K562 (cell line): ENCODE measurements at regions not wholly inside any gene's neighbourhood (a gene's known extent, or its start where the extent isn't known, plus 50 kb on each side); places are given as distances from the start of the nearest gene placed in this dataset.

ENCODE experiments used
- ATAC-seq: fragments of 200-7000 bp; cut with Tn5 transposase; 3 replicates; pipeline ENCODE4 v1.9.1; 2020; ENCODE audit warnings: moderate library complexity
- BruUV-seq: library from RNA; stranded (reverse); fragments of 400-500 nt; replicated peaks from 2 replicates; lab custom pipeline; 2021; lab: Mats Ljungman, UMichigan
- CTCF ChIA-PET: fragments of 300-600 bp; formaldehyde crosslinking; extraction: SDS; loops from one replicate; lab custom pipeline; 2021; ENCODE audit warnings: low intra/inter-chr PET ratio; lab: Yijun Ruan, JAX
- POLR2A ChIA-PET: fragments of 300-600, 350-650 bp; sonication (Branson Sonifier 250); formaldehyde crosslinking; extraction: SDS; loops from one replicate; lab custom pipeline; 2021; ENCODE audit warnings: antibody characterized with exemption, inconsistent platforms; lab: Yijun Ruan, JAX
- DNase-seq, 4 experiments: peaks; one replicate each; pipeline versions ENCODE4 v3.0.0 to v3.0.0-alpha.2; 2011 to 2018; ENCODE audit warnings: low spot score in 3 of 4, mixed read lengths in 3 of 4; ENCODE audit errors: extremely low read depth in 1 of 4
- FAIRE-seq: peaks from 2 replicates; lab custom pipeline; 2011; peaks lifted over from hg19 to GRCh38; lab: Jason Lieb, UNC
- H2AFZ ChIP-seq: 2 replicates; pipeline ENCODE4 v1.6.0; 2011; ENCODE audit warnings: low read depth, low read length, control low read depth, inconsistent platforms
- H3K27ac ChIP-seq: fragments of 200-600 bp; 3 replicates; pipeline ENCODE4 v1.8.0; 2011; ENCODE audit warnings: low read depth, mild to moderate bottlenecking, control low read depth, inconsistent platforms, low read length, moderate library complexity, mixed read lengths; ENCODE audit errors: extremely low read depth
- H3K27me3 ChIP-seq, 2 experiments: fragments of 300-600 bp in 1 of 2; 2 replicates in 1 of 2; 3 replicates in 1 of 2; pipeline versions ENCODE4 v1.6.0 to v1.8.0; 2011; ENCODE audit warnings: inconsistent platforms in 2 of 2, low read length in 2 of 2, mild to moderate bottlenecking in 1 of 2, mixed read lengths in 1 of 2, moderate library complexity in 1 of 2; ENCODE audit not compliant: control insufficient read depth in 2 of 2, insufficient read depth in 2 of 2
- H3K36me3 ChIP-seq: fragments of 300-600 bp; 3 replicates; pipeline ENCODE4 v1.8.0; 2011; ENCODE audit warnings: mild to moderate bottlenecking, low read length, inconsistent platforms; ENCODE audit not compliant: control insufficient read depth, insufficient read depth
- H3K4me1 ChIP-seq, 2 experiments: fragments of 200-600 bp in 1 of 2; replicated peaks in 1 of 2; 2 replicates in 1 of 2; 3 replicates in 1 of 2; pipeline versions ENCODE4 v1.5.1 to v1.8.0; 2011; ENCODE audit warnings: inconsistent platforms in 2 of 2, low read length in 2 of 2, mild to moderate bottlenecking in 1 of 2, mixed read lengths in 1 of 2, moderate library complexity in 1 of 2; ENCODE audit not compliant: control insufficient read depth in 2 of 2, insufficient read depth in 2 of 2
- H3K4me2 ChIP-seq: 2 replicates; pipeline ENCODE4 v1.6.1; 2011; ENCODE audit warnings: low read length, control low read depth, inconsistent platforms, mixed read lengths; ENCODE audit not compliant: insufficient read depth
- H3K4me3 ChIP-seq: fragments of 200-600 bp; sonication (generic), shearing (Covaris generic); 2 replicates; pipeline ENCODE4 v1.5.1; 2016; ENCODE audit warnings: control low read depth, inconsistent platforms
- H3K79me2 ChIP-seq: fragments of 200-600 bp; 3 replicates; pipeline ENCODE4 v1.8.0; 2011; ENCODE audit warnings: low read length, inconsistent platforms; ENCODE audit not compliant: control insufficient read depth, insufficient read depth
- H3K9ac ChIP-seq, 2 experiments: 2 replicates each; pipeline versions ENCODE4 v1.6.0 to v1.6.1; 2011; ENCODE audit warnings: low read depth in 2 of 2, low read length in 2 of 2, control low read depth in 1 of 2, inconsistent platforms in 1 of 2, mild to moderate bottlenecking in 1 of 2, mixed read lengths in 1 of 2; ENCODE audit not compliant: insufficient read depth in 1 of 2
- H3K9me1 ChIP-seq: one replicate; pipeline ENCODE4 v1.6.0; 2011; ENCODE audit warnings: inconsistent platforms, mild to moderate bottlenecking, low read length, moderate library complexity; ENCODE audit not compliant: control insufficient read depth, insufficient read depth
- H3K9me3 ChIP-seq: replicated peaks from 2 replicates; pipeline ENCODE4 v1.5.1; 2011; ENCODE audit warnings: low read depth, low read length, inconsistent platforms; ENCODE audit not compliant: control insufficient read depth, insufficient read depth
- H4K20me1 ChIP-seq: replicated peaks from 2 replicates; pipeline ENCODE4 v1.6.1; 2011; ENCODE audit warnings: low read length, inconsistent platforms, mixed read lengths; ENCODE audit not compliant: control insufficient read depth, insufficient read depth
- ATF7 ChIP-seq: fragments of 450-650 bp; IDR thresholded peaks from 2 replicates; pipeline ENCODE4 v1.7.1; 2014; ENCODE audit warnings: mild to moderate bottlenecking, moderate library complexity
- ETV6 ChIP-seq, 3 experiments: fragments of 150-350 bp in 1 of 3; sonication (generic) in 1 of 3; formaldehyde crosslinking in 1 of 3; IDR thresholded peaks; 2 replicates each; pipeline versions ENCODE4 v1.6.1 to v1.8.0; 2014 to 2022; ENCODE audit warnings: borderline replicate concordance in 2 of 3, low read depth in 2 of 3, antibody characterized with exemption in 1 of 3, low read length in 1 of 3, mild to moderate bottlenecking in 1 of 3, missing genetic modification reagents in 1 of 3
- FIP1L1 ChIP-seq: fragments of 200-400 bp; formaldehyde crosslinking; IDR thresholded peaks from 2 replicates; pipeline ENCODE4 v1.6.1; 2018; ENCODE audit warnings: mild to moderate bottlenecking, low read depth, low read length; ENCODE audit not compliant: poor library complexity, severe bottlenecking
- KLF10 ChIP-seq: fragments of 250-450 bp; sonication (Bioruptor Pico); IDR thresholded peaks from 2 replicates; pipeline ENCODE4 v1.6.1; 2021; ENCODE audit warnings: matching md5 sums
- MAZ ChIP-seq, 2 experiments: fragments of 450-650 bp in 1 of 2; sonication (generic) in 1 of 2; formaldehyde crosslinking; IDR thresholded peaks in 1 of 2; conservative IDR thresholded peaks in 1 of 2; 2 replicates each; pipeline versions ENCODE4 v1.4.0 to v1.5.0; 2020; ENCODE audit warnings: mild to moderate bottlenecking in 1 of 2, missing genetic modification reagents in 1 of 2
- MTA3 ChIP-seq: fragments of 450-650 bp; formaldehyde crosslinking; IDR thresholded peaks from 2 replicates; pipeline ENCODE4 v1.6.1; 2017; ENCODE audit warnings: mild to moderate bottlenecking, borderline replicate concordance
- NFE2 ChIP-seq: IDR thresholded peaks from 2 replicates; pipeline ENCODE4 v1.6.1; 2014; ENCODE audit warnings: antibody characterized with exemption, low read depth
- POLR3G ChIP-seq: IDR thresholded peaks from 2 replicates; pipeline ENCODE4 v1.6.1; 2011; ENCODE audit not compliant: insufficient read length, insufficient replicate concordance; ENCODE audit errors: extremely low read depth
- ZNF134 ChIP-seq: fragments of 250-450 bp; sonication (Bioruptor Pico); conservative IDR thresholded peaks from 2 replicates; pipeline ENCODE4 v1.4.0; 2020
- ZNF444 ChIP-seq: fragments of 250-450 bp; sonication (Bioruptor Pico); IDR thresholded peaks from 2 replicates; pipeline ENCODE4 v1.4.0; 2020; ENCODE audit warnings: mild to moderate bottlenecking, moderate library complexity
- ZNF695 ChIP-seq: fragments of 450-650 bp; formaldehyde crosslinking; IDR thresholded peaks from 2 replicates; pipeline ENCODE4 v1.4.0; 2020; ENCODE audit warnings: mild to moderate bottlenecking, moderate library complexity
- ZNF75A ChIP-seq: fragments of 450-650 bp; formaldehyde crosslinking; IDR thresholded peaks from 2 replicates; pipeline ENCODE4 v1.4.0; 2020; ENCODE audit warnings: mild to moderate bottlenecking
- ZNF778 ChIP-seq: fragments of 450-650 bp; formaldehyde crosslinking; IDR thresholded peaks from 2 replicates; pipeline ENCODE4 v1.4.0; 2020; ENCODE audit warnings: mild to moderate bottlenecking, moderate library complexity
- WGBS: fragments of 100-300 bp; shearing (Covaris generic); methylation state at CpG from one replicate; pipeline ENCODE4 v1.1.6; 2016; ENCODE audit warnings: low coverage, mixed read lengths; ENCODE audit not compliant: insufficient coverage; ENCODE audit errors: missing lambda C conversion rate; 5-methylcytosine and 5-hydroxymethylcytosine counted together
- in situ Hi-C: fragments of 300-500 bp; cut with MboI; formaldehyde crosslinking; loops from 4 replicates; pipeline ENCODE4 v1.15.0; 2018; ENCODE audit warnings: inconsistent platforms, mixed read lengths
- intact Hi-C: fragments of 100-400 bp; cut with micrococcal nuclease; formaldehyde crosslinking; loops from 2 replicates; pipeline ENCODE4 v1.14.2; 2022
- TF ChIP-seq, protein P1 (sequence below), 2 experiments: fragments of 200-800 bp in 1 of 2; sonication (Bioruptor generic) in 1 of 2; sonication (generic) in 1 of 2; formaldehyde crosslinking in 1 of 2; IDR thresholded peaks in 1 of 2; conservative IDR thresholded peaks in 1 of 2; 2 replicates each; pipeline versions ENCODE4 v1.5.0 to v1.6.1; 2016 to 2020; ENCODE audit warnings: missing compliant biosample characterization in 1 of 2, missing genetic modification characterization in 1 of 2, missing genetic modification reagents in 1 of 2
- TF ChIP-seq, protein P2 (sequence below): fragments of 200-800 bp; sonication (Bioruptor generic); IDR thresholded peaks from 2 replicates; pipeline ENCODE4 v1.6.1; 2017; ENCODE audit warnings: missing genetic modification characterization, missing compliant biosample characterization
- TF ChIP-seq, protein P3 (sequence below), 2 experiments: IDR thresholded peaks; 2 replicates each; pipeline ENCODE4 v1.6.1; 2011; ENCODE audit warnings: borderline replicate concordance in 1 of 2, control low read depth in 1 of 2, low read depth in 1 of 2, low read length in 1 of 2, mild to moderate bottlenecking in 1 of 2, mixed read lengths in 1 of 2, moderate library complexity in 1 of 2; ENCODE audit not compliant: insufficient read depth in 1 of 2, insufficient read length in 1 of 2, poor library complexity in 1 of 2, severe bottlenecking in 1 of 2; ENCODE audit errors: extremely low read depth in 1 of 2

DNA sequence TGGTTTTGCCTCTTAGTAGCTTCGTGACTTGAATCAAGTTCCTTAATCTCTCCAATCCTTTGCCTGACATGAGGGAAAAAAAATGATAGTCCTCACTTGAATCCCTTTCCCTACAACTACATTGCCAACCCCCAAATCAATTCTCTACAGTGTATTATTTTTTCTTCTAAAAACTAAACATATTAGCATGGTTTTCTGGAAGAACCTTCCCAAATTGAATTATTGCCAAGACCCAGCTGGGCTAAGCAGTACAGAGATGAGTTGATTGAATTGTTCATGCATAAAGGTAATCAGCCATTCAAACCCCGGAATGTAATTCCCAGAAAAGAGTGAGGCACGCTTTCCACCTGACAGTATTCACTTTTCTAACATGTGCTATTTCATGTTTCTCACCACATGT lies 155.6 kb upstream of the AGR3 start (continued):
- TF ChIP-seq, protein P1, sequence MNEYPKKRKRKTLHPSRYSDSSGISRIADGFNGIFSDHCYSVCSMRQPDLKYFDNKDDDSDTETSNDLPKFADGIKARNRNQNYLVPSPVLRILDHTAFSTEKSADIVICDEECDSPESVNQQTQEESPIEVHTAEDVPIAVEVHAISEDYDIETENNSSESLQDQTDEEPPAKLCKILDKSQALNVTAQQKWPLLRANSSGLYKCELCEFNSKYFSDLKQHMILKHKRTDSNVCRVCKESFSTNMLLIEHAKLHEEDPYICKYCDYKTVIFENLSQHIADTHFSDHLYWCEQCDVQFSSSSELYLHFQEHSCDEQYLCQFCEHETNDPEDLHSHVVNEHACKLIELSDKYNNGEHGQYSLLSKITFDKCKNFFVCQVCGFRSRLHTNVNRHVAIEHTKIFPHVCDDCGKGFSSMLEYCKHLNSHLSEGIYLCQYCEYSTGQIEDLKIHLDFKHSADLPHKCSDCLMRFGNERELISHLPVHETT (CRISPR knock-in tag; conservative IDR thresholded peaks at IDR 0.05 in 1 of 2, IDR thresholded peaks at IDR 0.05 in 1 of 2), result no peak
- TF ChIP-seq ZNF134 (no peak), FIP1L1 (no peak), NFE2 (no peak), ZNF444 (CRISPR knock-in tag) (no peak)
- TF ChIP-seq, protein P2, sequence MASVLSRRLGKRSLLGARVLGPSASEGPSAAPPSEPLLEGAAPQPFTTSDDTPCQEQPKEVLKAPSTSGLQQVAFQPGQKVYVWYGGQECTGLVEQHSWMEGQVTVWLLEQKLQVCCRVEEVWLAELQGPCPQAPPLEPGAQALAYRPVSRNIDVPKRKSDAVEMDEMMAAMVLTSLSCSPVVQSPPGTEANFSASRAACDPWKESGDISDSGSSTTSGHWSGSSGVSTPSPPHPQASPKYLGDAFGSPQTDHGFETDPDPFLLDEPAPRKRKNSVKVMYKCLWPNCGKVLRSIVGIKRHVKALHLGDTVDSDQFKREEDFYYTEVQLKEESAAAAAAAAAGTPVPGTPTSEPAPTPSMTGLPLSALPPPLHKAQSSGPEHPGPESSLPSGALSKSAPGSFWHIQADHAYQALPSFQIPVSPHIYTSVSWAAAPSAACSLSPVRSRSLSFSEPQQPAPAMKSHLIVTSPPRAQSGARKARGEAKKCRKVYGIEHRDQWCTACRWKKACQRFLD, result no peak
- TF ChIP-seq, all 486 proteins: peak for 0

DNA sequence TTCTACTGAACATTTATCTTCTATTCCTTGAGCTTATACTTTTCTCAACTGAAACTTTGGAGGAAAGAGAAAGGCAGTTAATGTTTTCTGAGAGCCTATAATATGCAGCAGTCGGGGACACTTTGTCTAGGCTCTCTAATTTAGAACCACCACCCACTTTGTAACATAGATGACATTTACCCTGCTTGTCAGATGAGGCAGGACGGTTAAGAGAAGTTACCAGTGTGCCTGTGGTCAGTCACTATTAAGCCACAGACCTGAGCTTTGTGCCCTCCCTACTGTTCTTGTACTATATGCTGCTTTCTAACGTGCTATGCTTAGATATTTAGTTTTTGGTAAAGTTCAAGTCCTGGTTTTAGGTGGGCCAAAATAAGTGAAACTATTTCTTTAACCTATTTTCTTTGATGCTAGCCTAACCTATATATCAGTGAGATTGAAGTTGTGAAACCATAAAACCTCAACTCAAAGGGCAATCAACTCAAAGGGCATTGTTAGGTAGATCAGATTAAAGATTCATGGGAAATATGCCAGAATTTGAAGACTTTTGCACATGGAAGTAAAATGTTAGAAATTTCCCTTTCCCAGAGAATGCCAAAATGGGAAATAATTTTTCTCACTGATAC lies 156.5 kb upstream of the AGR3 start:
- intact Hi-C loops, result no loop called here
- BruUV-seq, result no TSS peak
- WGBS, result 2% methylated on average over 3 of the region's 3 CpGs
- Histone ChIP-seq H3K4me1 (no peaks in the 10 kb centered on the region), H3K9ac (no peak overlapping the region), H3K27ac (no peak overlapping the region), H3K4me2 (no peak overlapping the region), H3K36me3 (no peaks in the 10 kb centered on the region), H4K20me1 (no peaks in the 10 kb centered on the region), H3K9me3 (no peaks in the 10 kb centered on the region; the same call in 1 of the 2 replicates), H3K9me1 (no peaks in the 10 kb centered on the region), H3K4me3 (no peak overlapping the region), H3K27me3 (no peaks in the 10 kb centered on the region), H3K79me2 (no peaks in the 10 kb centered on the region), H2AFZ (no peak overlapping the region)
- CTCF ChIA-PET, result no interaction called here
- FAIRE-seq, result no peak
- no peak for DNase-seq
- in situ Hi-C loops, result no loop called here
- ATAC-seq, result no peak
- POLR2A ChIA-PET, result no interaction called here
- TF ChIP-seq KLF10 (CRISPR knock-in tag), result no peak
- TF ChIP-seq ATF7, result no peak
- TF ChIP-seq, protein P3, sequence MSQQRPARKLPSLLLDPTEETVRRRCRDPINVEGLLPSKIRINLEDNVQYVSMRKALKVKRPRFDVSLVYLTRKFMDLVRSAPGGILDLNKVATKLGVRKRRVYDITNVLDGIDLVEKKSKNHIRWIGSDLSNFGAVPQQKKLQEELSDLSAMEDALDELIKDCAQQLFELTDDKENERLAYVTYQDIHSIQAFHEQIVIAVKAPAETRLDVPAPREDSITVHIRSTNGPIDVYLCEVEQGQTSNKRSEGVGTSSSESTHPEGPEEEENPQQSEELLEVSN (IDR thresholded peaks at IDR 0.05; ENCODE audit: borderline replicate concordance in 1 of 2, extremely low read depth in 1 of 2, insufficient read depth in 1 of 2, insufficient read length in 1 of 2, low read depth in 1 of 2, low read length in 1 of 2, poor library complexity in 1 of 2, severe bottlenecking in 1 of 2), result no peak
- TF ChIP-seq ZNF778, result no peak
- no peak for TF ChIP-seq ZNF75A (CRISPR knock-in tag)
- TF ChIP-seq MTA3, result no peak
- TF ChIP-seq ZNF695 (CRISPR knock-in tag), result no peak
- TF ChIP-seq ETV6 (IDR thresholded peaks at IDR 0.05; ENCODE audit: borderline replicate concordance in 1 of 2, low read depth in 2 of 2, low read length in 1 of 2), result no peak
- TF ChIP-seq ETV6 (CRISPR knock-in tag; IDR thresholded peaks at IDR 0.05; ENCODE audit: borderline replicate concordance), result no peak
- no peak for TF ChIP-seq POLR3G
- no peak for TF ChIP-seq MAZ (CRISPR knock-in tag; conservative IDR thresholded peaks at IDR 0.05 in 1 of 2, IDR thresholded peaks at IDR 0.05 in 1 of 2)
